ENCODE measurements at regions not wholly inside any gene's neighbourhood (a gene's known extent, or its start where the extent isn't known, plus 50 kb on each side); places are given as distances from the start of the nearest gene placed in this dataset.
"Not testable (repeated sequence)": the region's sequence is repeated elsewhere in the genome, so short reads cannot be mapped to it uniquely, and the experiment has no call there.

- no peak for DNase-seq (ENCODE audit: low read depth in 4 of 4, low spot score in 3 of 4)
Measured at GRCh38 chr5:117411701-117412100, 837.1 kb upstream of the SEMA6A start.

DNA sequence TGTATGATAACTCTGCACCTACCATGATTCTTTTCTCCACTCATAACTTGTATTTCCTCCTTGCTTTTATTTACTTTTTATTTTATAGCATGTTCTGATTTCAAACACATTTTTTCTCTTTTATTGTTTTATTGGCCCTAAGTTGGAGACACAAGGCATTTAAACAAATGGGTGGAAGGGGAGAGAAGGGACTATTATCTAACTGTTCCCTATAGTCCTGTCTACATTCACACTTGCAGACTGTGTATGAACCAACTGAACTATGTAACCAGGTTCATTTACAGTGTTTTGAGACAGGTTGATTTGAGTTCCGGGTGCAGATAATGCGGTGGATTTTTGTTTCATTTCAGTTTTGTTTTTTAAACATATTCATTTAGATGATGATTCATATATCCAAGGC is 830.6 kb upstream of the SEMA6A start:
- DNase-seq (ENCODE audit: low read depth in 4 of 4, low spot score in 3 of 4), result no peak

- no peak for DNase-seq (ENCODE audit: low read depth in 4 of 4, low spot score in 3 of 4)
Measured at GRCh38 chr5:117394506-117395157, 820.0 kb upstream of the SEMA6A start.

- DNase-seq (ENCODE audit: low read depth in 4 of 4, low spot score in 3 of 4), result no peak
Measured at GRCh38 chr5:117393125-117393524, 818.5 kb upstream of the SEMA6A start.

DNA sequence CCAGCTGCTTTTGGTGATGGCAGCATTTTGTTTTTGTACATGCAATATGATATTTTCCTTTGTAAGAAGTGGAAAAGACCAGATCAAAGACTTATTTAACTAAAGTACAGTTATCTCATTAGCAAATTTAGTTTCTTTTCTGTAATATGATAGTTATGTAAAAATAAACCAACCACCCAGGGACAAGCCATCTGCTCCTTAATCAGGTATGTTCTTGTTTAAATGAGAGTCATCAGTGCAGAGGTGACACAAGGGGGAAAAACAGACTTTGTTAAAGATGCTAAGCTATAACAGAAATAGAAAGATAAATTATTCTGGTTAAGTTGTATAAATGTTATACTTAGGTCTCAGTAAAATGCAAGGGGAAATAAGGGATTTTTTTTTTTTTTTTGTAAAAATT is 805.7 kb upstream of the SEMA6A start:
- DNase-seq (ENCODE audit: low read depth in 4 of 4, low spot score in 3 of 4), result no peak

DNA sequence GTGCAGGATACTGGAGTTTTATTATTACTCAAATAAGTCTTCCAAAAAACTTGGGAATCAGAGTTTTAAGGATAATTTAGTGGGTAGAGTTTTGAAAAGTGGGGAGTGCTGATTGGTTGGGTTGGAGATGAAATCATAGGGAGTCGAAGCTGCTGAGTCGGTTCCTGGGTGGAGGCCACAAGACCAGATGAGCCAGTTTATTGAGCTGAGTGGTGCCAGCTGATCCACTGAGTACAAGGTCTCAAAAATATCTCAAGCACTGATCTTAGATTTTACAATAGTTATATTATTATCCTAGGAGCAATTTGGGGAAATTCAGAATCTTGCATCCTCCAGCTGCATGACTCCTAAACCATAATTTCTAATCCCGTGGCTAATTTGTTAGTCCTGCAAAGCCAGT is 804.9 kb upstream of the SEMA6A start:
- DNase-seq (ENCODE audit: low read depth in 4 of 4, low spot score in 3 of 4), result no peak

GRCh38 chr5:117376748-117377147 is 802.1 kb upstream of the SEMA6A start:
- DNase-seq (ENCODE audit: low read depth in 4 of 4, low spot score in 3 of 4), result no peak

- DNase-seq (ENCODE audit: low read depth in 4 of 4, low spot score in 3 of 4), result no peak
Measured at GRCh38 chr5:117359895-117360294, 785.3 kb upstream of the SEMA6A start.

GRCh38 chr5:117357886-117358285 is 783.3 kb upstream of the SEMA6A start:
- no peak for DNase-seq (ENCODE audit: low read depth in 4 of 4, low spot score in 3 of 4)

GRCh38 chr5:117347280-117347679 is 772.7 kb upstream of the SEMA6A start:
- no peak for DNase-seq (ENCODE audit: low read depth in 4 of 4, low spot score in 3 of 4)

DNA sequence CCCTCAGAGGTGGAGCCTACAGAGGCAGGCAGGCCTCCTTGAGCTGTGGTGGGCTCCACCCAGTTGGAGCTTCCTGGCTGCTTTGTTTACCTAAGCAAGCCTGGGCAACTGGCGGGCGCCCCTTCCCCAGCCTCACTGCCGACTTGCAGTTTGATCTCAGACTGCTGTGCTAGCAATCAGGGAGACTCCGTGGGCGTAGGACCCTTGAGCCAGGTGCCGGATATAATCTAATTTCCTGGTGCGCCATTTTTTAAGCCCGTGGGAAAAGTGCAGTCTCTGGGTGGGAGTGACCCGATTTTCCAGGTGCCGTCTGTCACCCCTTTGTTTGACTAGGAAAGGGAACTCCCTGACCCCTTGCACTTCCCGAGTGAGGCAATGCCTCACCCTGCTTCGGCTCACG is 769.1 kb upstream of the SEMA6A start:
- not testable (repeated sequence) for DNase-seq (ENCODE audit: low read depth in 4 of 4, low spot score in 3 of 4)

DNA sequence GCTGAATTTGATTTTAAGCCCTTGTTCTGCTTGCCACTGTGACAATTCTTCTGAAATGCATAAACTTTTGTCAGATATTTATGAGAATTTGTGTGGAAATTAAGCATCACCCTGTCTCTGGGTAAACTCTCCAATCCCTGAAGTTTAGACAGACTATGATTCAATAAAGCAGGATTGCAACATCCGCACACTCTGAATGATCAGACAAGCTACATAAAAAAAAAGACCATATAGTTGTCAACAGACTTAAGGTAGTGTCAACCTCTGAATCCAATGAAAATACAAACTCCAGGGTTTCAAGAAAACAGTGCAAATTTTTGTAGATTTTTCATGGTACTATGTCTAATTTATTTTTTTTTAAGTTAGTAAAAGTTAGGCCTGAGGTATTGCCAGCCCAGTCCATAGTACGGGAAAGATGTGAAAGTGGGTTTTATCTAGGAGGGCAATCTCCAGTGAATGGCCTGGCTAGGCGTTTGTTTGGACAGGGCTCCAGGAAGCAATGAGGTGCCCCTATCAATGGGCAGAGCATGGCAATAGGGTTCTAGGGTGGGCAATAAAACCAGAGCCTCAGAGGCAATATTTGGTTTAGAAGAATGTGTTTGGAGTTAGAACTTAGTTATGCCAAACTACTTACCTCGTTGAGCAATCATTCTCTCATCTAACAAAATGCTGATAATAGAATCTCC is 762.6 kb upstream of the SEMA6A start:
- no peak for DNase-seq (ENCODE audit: low read depth in 4 of 4, low spot score in 3 of 4)

DNA sequence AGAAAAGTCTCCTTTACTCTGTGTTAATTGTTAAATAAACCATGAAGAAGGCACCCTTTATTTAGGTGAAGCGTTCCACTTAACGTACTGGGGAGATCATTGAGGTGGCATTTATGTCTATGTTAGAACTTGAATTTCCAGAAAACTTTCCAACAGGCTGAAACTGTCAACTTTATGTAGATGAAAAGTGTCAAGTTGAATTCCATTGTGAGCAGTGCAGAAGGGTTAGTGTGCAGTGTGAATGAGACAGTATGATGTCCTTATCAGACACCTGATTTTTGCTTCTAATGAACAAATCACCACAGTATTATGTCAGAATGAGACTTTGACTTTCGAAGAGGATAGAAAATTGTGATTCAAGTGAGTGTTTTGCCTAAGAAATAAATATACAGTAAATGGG is 761.6 kb upstream of the SEMA6A start:
- no peak for DNase-seq (ENCODE audit: low read depth in 4 of 4, low spot score in 3 of 4)

- no peak for DNase-seq (ENCODE audit: low read depth in 4 of 4, low spot score in 3 of 4)
Measured at GRCh38 chr5:117333011-117333410, 758.4 kb upstream of the SEMA6A start.

GRCh38 chr5:117332341-117332740 is 757.7 kb upstream of the SEMA6A start:
- DNase-seq (ENCODE audit: low read depth in 4 of 4, low spot score in 3 of 4), result no peak

DNA sequence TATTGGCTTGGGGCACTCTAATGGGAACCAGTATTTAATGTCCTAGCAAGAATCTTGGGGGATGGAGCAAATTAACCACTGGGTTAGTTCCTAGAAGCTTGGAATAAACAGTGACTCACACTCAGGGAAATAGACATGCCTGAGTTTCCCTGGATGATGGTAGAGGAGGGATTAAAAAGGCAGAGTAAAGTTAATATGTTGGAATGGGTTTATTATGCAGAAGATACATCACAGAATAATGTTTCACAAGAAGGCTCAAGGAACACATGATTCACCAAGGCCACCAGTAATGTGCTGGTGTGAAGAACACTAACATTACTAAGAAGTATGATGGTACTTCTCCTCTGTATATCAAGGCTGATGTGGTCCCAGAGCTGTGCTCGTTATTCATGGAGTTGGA is 752.9 kb upstream of the SEMA6A start:
- no peak for DNase-seq (ENCODE audit: low read depth in 4 of 4, low spot score in 3 of 4)

DNA sequence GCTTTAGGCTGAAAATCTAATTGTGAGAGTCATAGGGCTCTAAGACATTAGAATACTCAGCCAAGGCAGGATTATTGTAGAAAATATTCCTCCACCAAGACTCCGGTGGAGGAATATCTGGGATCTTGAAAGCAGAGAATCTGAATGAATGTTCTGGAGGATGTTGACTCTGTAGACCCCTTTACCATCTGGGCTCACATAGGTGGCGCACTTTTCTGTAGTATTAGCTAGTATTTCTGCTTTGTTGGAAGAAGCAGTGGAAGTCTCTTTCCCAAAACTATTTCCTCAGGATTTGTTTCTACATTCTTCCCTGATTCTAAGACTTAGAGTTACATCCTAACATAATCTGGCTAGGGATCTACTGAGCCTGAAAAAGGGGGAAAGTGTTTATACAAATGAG is 752.4 kb upstream of the SEMA6A start:
- DNase-seq (ENCODE audit: low read depth in 4 of 4, low spot score in 3 of 4), result no peak

DNA sequence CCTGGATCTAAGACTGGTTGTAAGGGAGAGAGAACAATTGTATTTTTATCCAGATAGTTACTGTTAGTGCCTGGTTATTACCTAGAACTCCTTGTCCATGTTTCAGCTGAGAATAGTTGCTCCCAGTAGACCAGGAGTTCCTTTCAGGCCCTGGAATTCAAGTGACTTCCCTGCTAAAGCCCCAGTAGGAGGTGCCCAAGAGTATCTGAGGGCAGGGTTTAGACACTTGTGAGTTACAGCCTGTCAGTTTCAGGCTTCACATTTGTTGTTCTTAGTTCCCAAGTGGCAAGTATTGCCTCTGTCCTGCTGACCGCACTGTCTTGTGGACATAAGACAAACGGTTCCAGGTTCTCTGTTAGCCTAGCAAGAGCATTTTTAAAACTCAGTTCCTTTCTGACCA is 743.9 kb upstream of the SEMA6A start:
- no peak for DNase-seq (ENCODE audit: low read depth in 4 of 4, low spot score in 3 of 4)

- no peak for DNase-seq (ENCODE audit: low read depth in 4 of 4, low spot score in 3 of 4)
Measured at GRCh38 chr5:117315170-117315569, 740.5 kb upstream of the SEMA6A start.

DNA sequence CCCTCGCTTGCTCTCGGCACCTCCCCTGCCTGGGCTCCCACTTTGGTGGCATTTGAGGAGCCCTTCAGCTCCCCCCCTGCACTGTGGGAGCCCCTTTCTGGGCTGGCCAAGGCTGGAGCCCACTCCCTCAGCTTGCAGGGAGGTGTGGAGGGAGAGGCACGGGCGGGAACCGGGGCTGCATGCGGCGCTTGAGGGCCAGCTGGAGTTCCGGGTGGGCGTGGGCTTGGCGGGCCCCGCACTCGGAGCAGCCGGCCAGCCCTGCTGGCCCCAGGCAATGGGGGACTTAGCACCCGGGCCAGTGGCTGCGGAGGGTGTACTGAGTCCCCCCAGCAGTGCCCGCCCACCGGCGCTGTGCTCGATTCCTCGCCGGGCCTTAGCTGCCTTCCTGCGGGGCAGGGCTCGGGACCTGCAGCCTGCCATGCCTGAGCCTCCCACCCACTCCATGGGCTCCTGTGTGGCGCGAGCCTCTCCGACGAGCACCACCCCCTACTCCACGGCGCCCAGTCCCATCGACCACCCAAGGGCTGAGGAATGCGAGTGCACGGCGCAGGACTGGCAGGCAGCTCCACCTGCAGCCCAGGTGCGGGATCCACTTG is 730.0 kb upstream of the SEMA6A start:
- not testable (repeated sequence) for DNase-seq (ENCODE audit: low read depth in 4 of 4, low spot score in 3 of 4)

- no peak for DNase-seq (ENCODE audit: low read depth in 4 of 4, low spot score in 3 of 4)
Measured at GRCh38 chr5:117302949-117303348, 728.3 kb upstream of the SEMA6A start.

GRCh38 chr5:117302473-117302872 is 727.9 kb upstream of the SEMA6A start:
- no peak for DNase-seq (ENCODE audit: low read depth in 4 of 4, low spot score in 3 of 4)

Data from left renal pelvis (tissue), 4 donors.